ENCODE measurements at regions not wholly inside any gene's neighbourhood (a gene's known extent, or its start where the extent isn't known, plus 50 kb on each side); places are given as distances from the start of the nearest gene placed in this dataset.

- TF ChIP-seq CTCF (IDR thresholded peaks at IDR 0.05), result no peak
- TF ChIP-seq POLR2A (IDR thresholded peaks at IDR 0.05), result no peak
Observed at GRCh38 chr5:54363669-54364068, 53.3 kb upstream of the ARL15 start.

Measured in lower leg skin (tissue), 3 donors.